IPS-NIHi11 (cell line): ENCODE measurements at regions not wholly inside any gene's neighbourhood (a gene's known extent, or its start where the extent isn't known, plus 50 kb on each side); places are given as distances from the start of the nearest gene placed in this dataset.

Source experiments
- DNase-seq: peaks from one replicate; pipeline ENCODE4 v3.0.0; 2012; ENCODE audit warnings: mixed read lengths, low spot score

DNA sequence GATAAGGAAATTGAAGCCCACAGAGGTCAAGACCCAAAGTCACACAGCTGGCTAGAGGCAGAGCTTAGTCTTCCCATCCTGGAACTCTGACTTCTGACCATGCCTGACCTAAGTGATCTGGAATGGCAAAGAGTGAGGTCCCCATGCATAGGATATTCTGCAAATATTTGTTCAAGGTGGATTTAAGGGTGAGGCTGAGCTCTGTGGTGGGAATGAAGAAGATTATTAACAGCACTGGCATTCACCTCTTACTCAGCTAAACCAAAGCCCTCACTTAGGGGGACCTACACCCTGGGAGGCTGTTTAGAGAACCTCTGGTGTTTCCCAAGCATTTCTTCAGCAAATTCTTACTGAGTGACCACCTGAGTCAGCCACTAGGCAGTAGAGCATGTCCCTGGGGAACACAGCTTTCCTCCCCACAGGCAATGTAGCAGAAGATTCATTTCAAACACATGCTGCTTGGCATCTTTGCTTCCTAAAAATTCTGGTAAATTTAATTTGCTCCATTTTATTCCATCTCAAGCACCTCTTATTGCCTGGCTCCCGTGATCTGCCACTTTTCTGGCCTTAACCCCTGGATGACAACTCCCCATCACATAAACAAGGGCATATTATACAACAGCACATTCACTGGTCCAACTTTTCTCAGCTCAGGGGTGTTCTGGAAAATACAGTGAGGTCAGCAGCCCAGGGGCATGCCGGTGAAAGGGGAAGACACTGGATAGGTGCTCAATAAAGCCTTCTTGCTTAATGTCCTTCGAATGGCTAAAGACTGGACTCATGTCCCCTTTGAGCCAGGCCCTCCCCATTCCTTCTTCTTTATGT lies 176.0 kb downstream of the ABHD5 start:
- no peak for DNase-seq

DNA sequence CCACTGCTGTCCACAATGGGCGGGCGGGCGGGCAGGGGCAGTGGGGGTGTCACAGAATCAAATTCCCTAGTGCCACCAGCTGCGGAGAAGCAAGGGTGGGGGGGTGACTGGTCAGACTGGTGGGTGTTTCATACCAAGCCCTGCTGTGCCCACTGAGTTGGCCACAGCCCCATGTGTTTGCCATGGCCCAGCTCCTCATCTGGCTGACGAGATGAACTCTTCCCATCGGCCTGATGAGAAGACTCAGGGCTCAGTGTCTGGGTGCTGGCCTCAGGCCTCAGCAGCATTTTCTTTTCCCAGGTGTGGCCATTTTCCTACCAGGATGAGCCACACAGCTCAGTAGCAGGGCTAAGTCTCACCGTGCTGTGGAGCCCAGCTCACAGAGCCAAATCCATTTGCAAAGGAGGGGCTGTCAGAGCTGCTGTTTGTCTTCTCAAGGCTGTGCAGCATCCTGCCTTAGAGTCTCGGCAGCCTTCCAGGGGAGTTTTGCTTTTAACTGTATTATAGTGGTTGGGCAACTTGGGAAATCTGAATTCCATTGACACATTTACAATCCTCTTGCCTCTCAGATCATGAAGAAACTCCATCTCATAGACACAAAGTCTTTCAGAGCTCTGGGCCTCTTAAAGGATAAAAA lies 176.8 kb downstream of the ABHD5 start:
- no peak for DNase-seq

DNA sequence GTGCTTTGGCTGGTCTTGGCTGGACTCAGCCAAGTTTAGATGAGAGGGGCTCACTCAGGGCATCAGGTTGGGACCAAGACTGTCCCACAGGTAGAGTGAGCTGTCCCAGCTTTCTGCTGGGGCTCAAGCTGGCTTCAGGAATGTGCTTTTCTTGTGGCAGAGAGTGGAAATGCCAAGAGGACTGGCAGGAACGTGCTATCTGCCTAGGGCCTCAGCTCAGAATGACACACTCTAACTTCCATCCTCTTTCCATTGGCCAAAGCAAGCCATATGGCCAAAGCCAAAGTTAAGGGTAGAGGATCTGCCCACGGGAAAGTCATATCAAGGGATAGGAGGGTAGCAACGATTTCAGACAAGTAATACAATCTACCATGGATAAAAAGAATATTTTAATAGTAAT lies 178.8 kb downstream of the ABHD5 start:
- no peak for DNase-seq

DNA sequence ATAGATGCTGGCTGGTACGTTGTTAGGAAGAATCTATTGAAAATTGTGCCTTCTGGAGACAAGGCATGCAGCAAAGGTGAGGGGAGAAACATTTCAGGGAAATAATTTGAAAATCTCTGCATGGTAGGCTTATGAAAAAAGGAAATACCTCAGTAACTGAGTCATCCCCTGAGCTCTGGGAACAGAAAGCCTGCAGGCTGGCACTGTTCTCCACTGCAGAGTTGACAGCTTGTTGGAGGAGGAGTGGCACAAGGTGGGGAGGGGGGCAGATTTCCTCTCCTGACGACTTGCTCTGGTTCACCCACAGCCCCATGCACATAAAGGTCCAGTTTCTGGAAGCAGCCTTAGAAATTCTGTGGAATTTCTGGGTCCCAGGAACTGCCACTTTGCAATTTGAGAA lies 179.4 kb downstream of the ABHD5 start:
- DNase-seq: no peak

DNA sequence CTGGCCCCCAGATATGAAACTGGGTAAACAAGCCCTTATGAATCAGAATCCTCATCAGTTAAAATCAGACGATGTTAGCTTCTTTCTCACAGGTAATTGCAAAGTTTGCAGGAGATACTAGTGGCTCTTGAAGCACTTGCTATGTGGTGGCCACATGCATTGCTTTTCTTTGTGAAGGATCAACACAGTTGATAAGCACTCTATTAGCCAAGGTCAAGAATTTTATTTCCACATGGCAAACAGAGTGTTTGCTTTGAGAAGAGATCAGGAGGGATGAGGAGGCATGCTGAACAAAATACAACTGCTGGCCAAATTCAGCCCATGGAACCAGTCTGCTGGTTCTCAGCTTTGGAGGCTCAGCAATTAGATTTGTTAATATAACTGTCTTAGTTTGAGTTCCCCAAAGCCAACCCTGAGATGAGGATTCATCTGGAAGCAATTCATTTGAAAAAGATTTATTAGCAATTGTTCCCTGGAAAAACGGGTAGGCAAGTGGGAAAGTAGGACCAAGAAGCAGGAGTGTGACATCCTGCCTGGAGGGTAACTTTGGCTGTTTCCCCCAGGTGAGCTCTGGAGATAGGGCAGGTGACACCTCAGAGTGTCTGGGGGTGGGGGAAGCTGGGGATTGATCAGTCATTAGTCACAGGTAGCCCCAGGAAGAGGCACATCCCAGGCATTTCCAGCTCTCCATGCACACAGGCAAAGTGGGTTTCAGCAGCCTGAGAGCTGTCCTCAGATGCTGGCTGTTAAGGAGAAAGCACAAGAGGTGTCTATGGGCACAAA lies 180.3 kb downstream of the ABHD5 start:
- DNase-seq: no peak

DNA sequence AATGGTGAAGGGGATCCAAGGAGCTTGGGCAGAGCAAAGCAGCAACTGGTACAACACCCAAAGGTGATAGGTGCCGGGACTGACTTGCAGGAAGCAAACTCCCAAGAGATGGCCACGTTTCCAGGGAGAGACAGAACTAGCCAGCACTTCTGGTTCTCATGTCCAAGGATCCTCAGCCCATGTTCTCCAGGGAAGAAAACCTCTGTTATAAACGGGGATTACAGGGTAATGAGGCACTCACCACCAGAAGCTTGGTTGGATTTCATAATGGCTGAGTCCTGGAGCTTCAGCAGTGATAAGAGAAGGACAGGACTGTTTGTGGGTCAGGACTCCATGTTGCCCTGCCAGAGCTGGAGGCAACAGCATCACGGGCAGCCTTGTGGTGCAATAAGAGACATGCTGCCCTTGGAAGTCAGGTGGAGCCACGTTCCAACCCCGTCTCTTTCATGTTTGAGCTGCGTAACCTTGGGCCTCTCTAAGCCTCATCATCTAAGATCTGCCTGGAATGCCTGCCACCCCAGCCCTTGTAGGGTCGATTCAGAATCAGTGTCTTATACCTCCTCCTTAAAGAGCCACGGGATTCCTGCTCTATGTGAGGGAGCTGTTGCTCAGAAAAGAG lies 181.0 kb downstream of the ABHD5 start:
- no peak for DNase-seq

DNA sequence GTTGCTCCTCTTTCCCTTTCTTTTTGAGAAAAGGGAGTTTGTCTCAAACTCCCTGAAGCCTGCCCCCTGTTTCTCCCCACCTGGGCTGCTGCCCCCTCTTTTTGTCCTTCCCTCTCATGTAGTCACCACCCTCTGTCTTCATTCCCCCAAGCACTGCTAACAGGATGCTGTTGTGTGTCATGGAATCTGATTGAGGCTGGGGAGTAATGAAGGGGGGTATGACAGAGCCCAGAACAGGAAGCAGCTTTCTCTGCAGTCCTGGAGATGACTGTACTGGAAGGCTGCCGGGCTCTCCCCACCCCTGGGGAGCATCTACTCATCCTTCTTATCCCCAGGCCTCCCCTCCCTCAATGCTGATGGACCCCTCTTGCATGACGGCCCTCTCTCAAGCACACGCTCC lies 181.6 kb downstream of the ABHD5 start:
- DNase-seq: no peak

DNA sequence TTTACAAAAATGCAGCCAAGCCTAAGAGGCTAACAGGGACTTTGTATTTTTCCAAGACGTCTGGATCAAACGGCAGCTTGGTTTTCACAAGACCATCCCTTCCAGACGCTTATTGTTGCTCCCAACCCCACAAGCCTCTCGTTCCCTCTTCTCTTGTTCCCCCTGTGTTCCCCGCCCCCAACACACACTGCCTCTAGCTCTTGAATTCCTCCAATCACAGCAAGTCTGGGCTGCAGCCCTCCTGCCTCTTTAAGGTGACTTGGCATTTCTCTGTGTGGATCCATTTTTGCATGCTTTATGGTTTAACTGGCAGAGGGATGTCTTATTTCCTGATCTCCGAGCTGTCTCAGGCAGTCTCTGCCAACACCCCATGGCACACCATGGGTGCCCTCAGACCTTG lies 182.2 kb downstream of the ABHD5 start:
- no peak for DNase-seq

DNA sequence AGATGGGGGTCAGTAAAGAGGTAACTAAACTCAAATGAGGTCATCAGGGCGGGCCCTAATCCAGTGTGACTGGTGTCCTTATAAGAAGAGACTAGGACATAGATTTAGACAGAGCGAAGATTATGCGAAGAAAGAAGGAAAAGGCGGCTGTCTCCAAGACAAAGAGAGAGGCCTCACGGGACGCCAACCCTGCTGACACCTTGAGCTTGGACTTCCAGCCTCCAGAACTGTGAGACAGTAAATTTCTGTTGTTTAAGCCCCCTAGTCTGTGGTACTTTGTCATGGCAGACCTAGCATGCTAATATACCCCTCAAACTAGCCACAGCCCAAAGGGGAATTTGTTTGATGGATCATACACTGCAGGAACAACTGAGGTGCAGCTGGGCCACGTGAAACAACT lies 183.0 kb downstream of the ABHD5 start:
- no peak for DNase-seq

DNA sequence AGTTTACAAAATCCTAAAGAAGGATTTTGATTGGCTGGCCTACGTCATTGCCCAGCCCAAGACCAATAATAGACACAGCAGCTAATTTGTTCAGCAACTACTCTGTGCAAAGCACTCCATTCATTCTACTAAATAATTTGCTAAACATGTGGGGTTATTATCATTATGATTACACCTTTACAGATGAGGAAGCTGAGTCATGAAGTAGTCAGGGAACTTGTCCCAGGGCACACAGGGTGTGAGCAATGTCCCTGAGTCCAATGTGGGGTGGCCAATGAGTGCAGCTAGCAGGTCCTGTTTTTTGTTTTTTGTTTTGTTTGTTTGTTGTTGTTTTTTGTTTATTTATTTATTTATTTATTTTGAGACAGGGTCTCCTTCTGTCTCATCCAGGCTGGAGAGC lies 183.6 kb downstream of the ABHD5 start:
- no peak for DNase-seq

DNA sequence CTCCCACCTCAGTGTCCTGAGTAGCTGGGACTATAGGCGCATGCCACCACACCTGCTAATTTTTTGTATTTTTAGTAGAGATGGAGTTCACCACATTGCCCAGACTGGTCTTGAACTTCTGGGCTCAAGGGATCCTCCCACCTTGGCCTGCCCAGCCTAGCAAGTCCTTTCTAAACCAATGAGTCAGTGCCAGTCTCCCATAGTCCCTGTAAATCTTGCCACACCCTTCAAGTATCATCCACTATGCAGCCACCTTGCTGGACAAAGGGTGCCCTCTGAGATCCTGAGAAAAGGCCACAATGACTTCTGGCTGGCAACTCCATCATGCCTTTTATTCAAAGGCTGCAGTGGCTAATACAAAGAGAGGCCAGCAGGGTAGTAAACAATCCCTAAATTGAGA lies 184.0 kb downstream of the ABHD5 start:
- no peak for DNase-seq

DNA sequence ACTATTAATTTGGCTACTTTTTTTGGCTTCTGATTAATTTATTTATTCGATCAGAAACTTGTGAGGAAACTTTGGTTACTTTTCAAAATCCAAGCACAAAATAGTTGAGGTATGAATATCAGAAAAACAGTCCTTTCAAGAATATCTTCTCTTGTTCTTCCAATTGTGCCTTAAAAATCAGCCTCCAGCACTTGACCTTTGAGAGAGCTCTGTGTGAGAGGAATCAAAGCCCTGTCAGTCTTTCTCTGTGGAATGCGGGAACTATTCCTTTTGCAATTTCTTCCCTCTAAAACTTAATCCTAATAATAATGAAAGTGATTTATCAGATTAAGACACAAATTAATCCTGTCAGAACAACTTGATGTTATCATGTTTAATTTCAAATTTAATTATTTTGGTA lies 185.9 kb downstream of the ABHD5 start:
- no peak for DNase-seq

DNA sequence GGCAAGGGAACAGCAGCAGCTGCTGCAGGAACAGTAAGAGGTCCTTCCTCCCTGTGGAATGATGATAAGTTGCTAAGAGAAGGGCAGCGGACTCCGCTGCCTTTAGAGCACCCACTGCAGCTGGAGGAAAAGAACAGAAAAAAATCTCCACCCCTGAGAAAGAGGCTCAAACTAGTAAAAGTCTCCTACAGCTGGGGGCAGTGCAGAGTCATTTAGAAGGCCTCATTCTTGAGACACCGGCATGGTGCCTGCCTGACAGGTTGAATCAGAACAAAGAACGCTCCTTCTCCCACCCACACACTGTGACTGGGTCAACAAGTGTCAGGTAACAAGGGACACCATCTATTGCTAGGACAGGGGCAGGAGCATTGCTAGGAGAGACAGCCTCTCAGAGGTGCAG lies 188.4 kb downstream of the ABHD5 start:
- peak; percentile 84 for DNase-seq

DNA sequence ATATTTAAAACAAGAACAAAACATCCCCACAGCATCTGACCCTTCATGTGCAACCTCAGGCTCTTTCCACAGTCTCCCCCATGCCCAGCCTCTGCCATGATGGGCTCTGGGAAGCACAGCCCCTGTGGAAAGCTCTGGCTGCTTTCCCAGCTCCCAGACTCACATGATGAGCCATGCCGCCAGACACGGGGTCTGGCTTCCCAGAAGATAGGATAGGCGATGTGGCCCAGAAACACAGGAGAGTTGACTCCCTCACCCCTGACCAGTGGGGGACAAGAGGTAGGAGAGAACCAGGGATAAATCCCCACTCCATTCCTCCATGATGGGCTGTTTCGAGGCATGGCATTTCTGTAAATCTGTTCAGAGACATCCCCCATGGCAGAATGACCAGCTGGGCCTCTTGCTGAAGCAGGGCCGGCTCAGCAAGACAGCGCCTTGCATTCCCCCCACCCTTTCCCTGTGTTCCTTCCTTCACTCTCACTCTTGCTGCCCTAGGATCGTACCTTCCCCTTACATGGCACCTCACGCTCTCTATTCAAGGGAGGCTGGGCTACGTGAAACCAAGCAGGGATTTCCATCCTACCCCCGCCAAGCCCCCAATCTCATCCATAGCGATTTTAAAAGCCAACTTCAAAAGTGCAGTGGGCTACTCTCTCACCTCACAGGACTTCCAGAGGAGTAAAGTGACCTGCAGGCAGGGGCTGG lies 192.4 kb downstream of the ABHD5 start:
- no peak for DNase-seq

DNA sequence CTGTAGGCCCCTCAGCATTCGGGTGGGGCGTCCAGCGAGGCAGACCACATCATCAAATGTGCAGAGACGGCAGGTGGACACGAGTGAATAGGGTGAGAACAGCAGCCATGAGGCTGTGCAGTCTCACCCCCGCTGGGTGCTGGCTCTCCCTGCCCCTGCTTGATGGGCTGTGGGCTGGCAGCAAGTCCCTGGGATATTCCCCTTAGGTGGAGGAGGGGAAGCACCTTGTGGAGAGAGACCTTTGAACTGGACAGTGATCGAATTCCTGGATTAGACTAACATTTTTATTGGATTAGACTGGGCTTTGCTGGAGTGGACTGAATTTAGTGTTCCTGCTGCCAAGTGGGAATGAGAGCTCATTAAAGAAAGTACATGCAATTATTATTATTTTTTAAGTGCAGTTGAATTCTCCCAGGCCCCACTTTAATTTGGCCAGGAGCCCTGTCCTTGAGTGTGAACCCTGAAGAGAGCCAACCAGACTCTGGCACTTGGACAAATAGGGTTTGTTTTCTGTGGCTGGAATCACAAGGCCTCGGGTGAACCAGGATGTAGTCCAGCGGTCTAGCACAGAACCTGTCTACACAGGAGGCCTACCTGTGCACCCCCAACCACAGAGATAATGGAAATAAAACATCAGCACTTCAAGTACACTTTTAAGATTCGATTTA lies 193.1 kb downstream of the ABHD5 start:
- no peak for DNase-seq

DNA sequence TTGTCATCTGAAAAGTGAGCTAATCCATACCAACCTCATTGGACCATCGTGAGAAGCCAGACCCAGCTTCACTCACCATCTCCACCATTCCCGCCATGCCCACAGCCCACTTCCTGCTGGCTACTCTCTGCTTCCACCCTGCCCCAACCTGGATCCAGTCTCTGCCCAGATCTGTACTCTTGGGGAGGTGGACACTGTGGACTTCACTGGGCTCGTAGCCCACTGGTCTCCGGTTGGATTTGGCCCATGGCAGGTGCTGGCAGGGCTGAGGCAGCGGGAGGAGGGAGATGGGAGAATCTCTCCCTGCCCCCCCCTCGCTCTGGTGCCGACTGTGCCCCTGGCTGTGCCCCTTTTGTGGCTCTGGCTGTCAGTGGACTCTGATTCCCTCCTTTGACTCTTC lies 193.8 kb downstream of the ABHD5 start:
- DNase-seq: no peak

DNA sequence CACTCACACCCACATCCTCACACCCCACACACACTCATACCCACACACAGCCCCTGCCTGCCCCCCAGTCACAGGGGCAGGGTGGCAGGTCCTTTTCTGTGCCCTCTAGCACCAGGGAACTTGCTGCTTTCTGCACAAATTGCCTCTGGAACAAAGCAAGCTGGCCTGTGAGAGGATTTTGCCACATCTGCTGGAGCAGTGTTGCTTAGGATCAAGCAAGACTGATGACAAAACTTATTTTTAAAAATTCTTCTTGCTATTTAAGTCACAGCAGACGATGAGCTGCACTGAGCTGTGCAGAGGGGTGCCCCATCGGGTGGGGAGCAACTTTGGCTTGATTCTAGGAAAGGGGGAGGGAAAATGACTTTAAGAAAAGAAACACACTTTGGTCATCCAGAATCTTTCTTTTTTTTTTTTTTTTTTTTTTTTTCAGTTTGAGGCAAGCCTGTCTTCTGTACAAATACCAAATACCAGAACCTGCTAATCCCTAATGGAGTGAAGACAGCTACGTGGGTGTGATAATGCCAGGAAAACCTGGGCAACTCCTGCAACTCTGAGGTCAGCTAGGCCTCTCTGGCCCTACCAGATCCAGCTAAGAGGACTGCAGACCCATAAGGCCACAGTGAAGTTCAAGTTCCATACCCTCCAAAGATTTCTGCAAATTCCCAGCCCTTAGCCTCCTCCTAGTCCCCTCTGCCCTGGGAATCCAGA lies 195.3 kb downstream of the ABHD5 start:
- DNase-seq: no peak

DNA sequence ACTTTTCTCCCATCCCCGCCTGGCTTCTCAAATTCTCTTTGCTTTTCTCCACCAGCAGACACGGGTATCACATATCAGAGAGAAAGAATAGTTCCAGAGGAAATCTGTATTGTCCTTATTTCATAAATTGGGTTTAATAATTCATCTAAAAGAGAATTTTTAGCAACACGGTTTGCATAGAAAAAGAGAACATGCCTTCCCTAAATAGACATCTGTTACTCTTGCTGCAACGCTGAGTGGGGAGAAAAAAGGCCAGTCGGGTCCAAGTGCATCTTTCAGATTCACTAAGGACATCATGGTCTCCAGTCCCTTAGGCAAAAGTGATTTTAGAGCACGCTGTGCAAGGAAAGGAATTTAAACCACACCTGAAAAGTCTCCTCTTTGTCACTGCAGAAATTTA lies 201.3 kb downstream of the ABHD5 start:
- no peak for DNase-seq

DNA sequence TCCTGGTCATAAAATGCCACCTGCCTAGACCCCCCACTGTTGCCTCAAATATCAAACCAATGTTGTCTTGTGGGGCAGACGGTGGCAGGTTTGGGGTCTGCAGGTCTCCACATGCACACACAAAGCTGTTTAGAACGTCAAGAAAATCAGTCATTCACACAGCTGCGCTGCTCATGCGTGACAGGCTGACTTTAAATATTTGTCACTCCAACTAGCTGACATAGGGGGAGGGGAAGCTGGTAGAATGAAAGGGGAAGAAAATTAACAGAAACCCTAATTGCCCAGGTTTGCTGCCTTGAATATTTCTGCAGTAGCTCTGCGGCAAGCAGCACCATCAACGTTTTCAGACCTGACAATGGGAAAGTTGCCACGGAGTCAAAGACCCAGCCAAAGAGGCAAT lies 201.8 kb downstream of the ABHD5 start:
- DNase-seq: no peak

DNA sequence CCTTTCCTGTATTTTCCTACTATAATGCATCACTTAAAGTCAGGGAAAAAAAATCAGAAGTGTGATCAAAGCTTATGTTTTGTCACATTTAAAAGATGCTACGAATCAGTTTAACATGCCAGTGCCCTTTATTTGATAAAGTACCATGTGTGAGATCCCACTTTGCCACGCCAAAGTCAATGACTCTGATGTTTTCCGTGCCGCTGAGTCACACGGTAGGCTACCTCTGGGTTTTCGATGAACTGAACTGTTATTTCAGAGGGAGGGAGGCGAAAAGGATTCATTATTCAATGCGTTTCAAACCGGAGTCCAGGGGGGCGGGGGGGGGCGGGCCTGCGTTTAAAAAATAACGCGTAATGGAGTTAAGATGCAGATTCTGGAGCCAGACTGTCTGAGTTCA lies 203.0 kb downstream of the ABHD5 start:
- no peak for DNase-seq
